ENCODE measurements at regions not wholly inside any gene's neighbourhood (a gene's known extent, or its start where the extent isn't known, plus 50 kb on each side); places are given as distances from the start of the nearest gene placed in this dataset.

- TF ChIP-seq, protein P1, sequence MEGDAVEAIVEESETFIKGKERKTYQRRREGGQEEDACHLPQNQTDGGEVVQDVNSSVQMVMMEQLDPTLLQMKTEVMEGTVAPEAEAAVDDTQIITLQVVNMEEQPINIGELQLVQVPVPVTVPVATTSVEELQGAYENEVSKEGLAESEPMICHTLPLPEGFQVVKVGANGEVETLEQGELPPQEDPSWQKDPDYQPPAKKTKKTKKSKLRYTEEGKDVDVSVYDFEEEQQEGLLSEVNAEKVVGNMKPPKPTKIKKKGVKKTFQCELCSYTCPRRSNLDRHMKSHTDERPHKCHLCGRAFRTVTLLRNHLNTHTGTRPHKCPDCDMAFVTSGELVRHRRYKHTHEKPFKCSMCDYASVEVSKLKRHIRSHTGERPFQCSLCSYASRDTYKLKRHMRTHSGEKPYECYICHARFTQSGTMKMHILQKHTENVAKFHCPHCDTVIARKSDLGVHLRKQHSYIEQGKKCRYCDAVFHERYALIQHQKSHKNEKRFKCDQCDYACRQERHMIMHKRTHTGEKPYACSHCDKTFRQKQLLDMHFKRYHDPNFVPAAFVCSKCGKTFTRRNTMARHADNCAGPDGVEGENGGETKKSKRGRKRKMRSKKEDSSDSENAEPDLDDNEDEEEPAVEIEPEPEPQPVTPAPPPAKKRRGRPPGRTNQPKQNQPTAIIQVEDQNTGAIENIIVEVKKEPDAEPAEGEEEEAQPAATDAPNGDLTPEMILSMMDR (conservative IDR thresholded peaks at IDR 0.05; ENCODE audit: low read depth in 2 of 2): no peak
- TF ChIP-seq EZH2 (IDR thresholded peaks at IDR 0.05; ENCODE audit: low read depth, unreplicated experiment) (no peak), POLR2AphosphoS5 (IDR thresholded peaks at IDR 0.05; ENCODE audit: low read depth) (no peak), CREB1 (CRISPR knock-in tag; IDR thresholded peaks at IDR 0.05; ENCODE audit: low read depth) (no peak)
Observed at GRCh38 chr14:61148742-61149350, 132.3 kb downstream of the TMEM30B start.

Measured in GM23338 (cell line).